MCF 10A (cell line): ENCODE measurements at regions not wholly inside any gene's neighbourhood (a gene's known extent, or its start where the extent isn't known, plus 50 kb on each side); places are given as distances from the start of the nearest gene placed in this dataset.

Experiments used
- BruUV-seq: library from RNA; stranded (reverse); fragments of 400-500 nt; replicated peaks from 2 replicates; lab custom pipeline; 2021; lab: Mats Ljungman, UMichigan
- CTCF ChIA-PET: fragments of 300-600 bp; sonication (Branson Sonifier 250); formaldehyde crosslinking; extraction: SDS; loops from one replicate; lab custom pipeline; 2021; ENCODE audit warnings: antibody characterized with exemption, inconsistent platforms; lab: Yijun Ruan, JAX
- POLR2A ChIA-PET: fragments of 300-600, 350-650 bp; sonication (Branson Sonifier 250); formaldehyde crosslinking; extraction: SDS; loops from one replicate; lab custom pipeline; 2020; ENCODE audit warnings: antibody characterized with exemption, inconsistent platforms; lab: Yijun Ruan, JAX
- DNase-seq: peaks from one replicate; pipeline ENCODE4 v3.0.0-alpha.2; 2018; ENCODE audit not compliant: unreplicated experiment
- H3K27ac Mint-ChIP-seq: one replicate; pipeline ENCODE4 v1.8.0; 2022; ENCODE audit warnings: mild to moderate bottlenecking, low read depth, mixed read lengths; ENCODE audit not compliant: unreplicated experiment
- H3K27me3 Mint-ChIP-seq: one replicate; pipeline ENCODE4 v1.8.0; 2022; ENCODE audit warnings: mixed read lengths; ENCODE audit not compliant: insufficient read depth, unreplicated experiment
- H3K36me3 Mint-ChIP-seq: one replicate; pipeline ENCODE4 v1.8.0; 2022; ENCODE audit warnings: mild to moderate bottlenecking, moderate library complexity, mixed read lengths; ENCODE audit not compliant: insufficient read depth, unreplicated experiment
- H3K4me1 Mint-ChIP-seq: one replicate; pipeline ENCODE4 v1.8.0; 2022; ENCODE audit warnings: mixed read lengths; ENCODE audit not compliant: insufficient read depth, unreplicated experiment
- H3K4me3 Mint-ChIP-seq: one replicate; pipeline ENCODE4 v1.8.0; 2022; ENCODE audit warnings: mild to moderate bottlenecking, moderate library complexity, mixed read lengths; ENCODE audit not compliant: unreplicated experiment
- H3K9me3 Mint-ChIP-seq: one replicate; pipeline ENCODE4 v1.8.0; 2022; ENCODE audit warnings: mixed read lengths; ENCODE audit not compliant: unreplicated experiment
- intact Hi-C: fragments of 100-400 bp; cut with micrococcal nuclease; formaldehyde crosslinking; loops from 2 replicates; pipeline ENCODE4 v1.14.1; 2022
- TF ChIP-seq, protein P1 (sequence below): fragments of 200-600 bp; IDR thresholded peaks from one replicate; pipeline ENCODE4 v1.8.0; 2022; ENCODE audit warnings: antibody characterized with exemption, mild to moderate bottlenecking; ENCODE audit not compliant: unreplicated experiment

DNA sequence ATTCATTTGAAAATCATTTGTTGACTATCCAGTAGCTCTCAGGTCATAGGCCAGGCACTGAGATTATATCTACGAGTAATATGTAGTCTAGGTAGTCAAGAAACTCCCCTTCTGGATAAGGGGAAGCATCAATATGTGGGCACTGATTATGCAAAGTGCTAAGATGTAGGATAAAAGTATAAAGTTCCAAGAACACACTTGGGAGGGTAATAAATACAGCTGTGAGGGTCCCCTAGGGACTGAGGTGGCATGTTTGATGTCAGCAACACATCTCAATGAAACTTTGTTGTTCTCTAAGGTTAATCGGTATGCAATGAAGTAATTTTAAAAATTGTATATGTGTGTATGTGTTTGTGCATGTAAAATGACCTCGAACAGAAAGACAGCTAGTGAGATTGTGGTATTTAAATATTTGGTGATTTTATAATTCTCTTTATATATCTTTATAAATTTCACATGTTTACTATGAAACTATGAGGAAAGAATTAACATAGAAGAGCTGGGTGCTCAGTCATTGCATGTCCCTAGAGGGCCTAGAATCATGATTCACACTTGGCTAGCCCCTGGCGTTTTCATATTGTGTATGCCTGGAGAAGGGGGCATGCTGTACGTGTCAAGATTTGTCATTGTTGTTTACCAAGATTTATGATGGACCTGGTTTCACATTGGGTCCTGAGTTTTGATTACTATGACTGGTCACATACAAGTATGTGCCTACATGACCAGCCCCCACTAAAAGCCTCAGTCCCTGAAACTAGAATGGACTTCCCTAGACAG is 140.1 kb upstream of the DUSP10 start:
- POLR2A ChIA-PET, result interaction anchor here (0.6 to 1.5 kb wide), 5 partner anchors 9 to 141 kb away, joined by 3 to 5 read pairs (median 3); no protein-coding TSS in a partner anchor

DNA sequence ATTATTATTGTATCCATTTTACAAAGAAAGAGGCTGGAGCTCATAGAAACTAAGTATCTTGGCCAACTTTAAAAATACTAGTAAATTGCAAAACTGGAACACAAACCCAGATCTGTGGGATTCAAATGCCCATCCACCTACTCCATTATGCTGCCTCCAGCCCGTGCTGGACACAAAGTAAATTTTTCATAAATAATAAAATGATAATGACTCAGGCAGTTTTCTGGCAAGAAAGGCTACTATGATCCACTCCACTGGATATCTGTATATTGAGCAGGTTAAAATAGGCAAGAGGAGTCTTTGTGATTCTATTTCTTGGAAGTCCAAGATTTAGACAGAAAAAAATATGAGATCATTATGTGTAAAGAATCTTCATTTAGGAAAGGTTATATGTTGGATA is 138.3 kb upstream of the DUSP10 start:
- DNase-seq, result peak; percentile 36
- ChIA-PET POLR2A (interaction anchor here (0.6 to 4.0 kb wide), 4 partner anchors 12 to 25 kb away, joined by 3 to 24 read pairs (median 8); no protein-coding TSS in a partner anchor), CTCF (interaction anchor here (0.7 kb wide), 1 partner anchor 1210 kb away, joined by 3 read pairs; no protein-coding TSS in a partner anchor)
- no peaks in the 10 kb centered on the region for H3K27me3 Mint-ChIP-seq
- H3K4me3 Mint-ChIP-seq, result no peak overlapping the region
- intact Hi-C loops, result no loop called here
- H3K36me3 Mint-ChIP-seq, result no peaks in the 10 kb centered on the region
- peaks cover 11% of the 10 kb centered on the region for H3K4me1 Mint-ChIP-seq
- H3K27ac Mint-ChIP-seq, result no peak overlapping the region
- TF ChIP-seq, protein P1, sequence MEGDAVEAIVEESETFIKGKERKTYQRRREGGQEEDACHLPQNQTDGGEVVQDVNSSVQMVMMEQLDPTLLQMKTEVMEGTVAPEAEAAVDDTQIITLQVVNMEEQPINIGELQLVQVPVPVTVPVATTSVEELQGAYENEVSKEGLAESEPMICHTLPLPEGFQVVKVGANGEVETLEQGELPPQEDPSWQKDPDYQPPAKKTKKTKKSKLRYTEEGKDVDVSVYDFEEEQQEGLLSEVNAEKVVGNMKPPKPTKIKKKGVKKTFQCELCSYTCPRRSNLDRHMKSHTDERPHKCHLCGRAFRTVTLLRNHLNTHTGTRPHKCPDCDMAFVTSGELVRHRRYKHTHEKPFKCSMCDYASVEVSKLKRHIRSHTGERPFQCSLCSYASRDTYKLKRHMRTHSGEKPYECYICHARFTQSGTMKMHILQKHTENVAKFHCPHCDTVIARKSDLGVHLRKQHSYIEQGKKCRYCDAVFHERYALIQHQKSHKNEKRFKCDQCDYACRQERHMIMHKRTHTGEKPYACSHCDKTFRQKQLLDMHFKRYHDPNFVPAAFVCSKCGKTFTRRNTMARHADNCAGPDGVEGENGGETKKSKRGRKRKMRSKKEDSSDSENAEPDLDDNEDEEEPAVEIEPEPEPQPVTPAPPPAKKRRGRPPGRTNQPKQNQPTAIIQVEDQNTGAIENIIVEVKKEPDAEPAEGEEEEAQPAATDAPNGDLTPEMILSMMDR, result no peak
- BruUV-seq, result no TSS peak
- no peaks in the 10 kb centered on the region for H3K9me3 Mint-ChIP-seq

More for the DNA sequence above, 140.1 kb upstream of the DUSP10 start:
- H3K9me3 Mint-ChIP-seq, result no peaks in the 10 kb centered on the region
- no peaks in the 10 kb centered on the region for H3K36me3 Mint-ChIP-seq
- intact Hi-C loops, result no loop called here
- no peak overlapping the region for H3K4me3 Mint-ChIP-seq
- no peaks in the 10 kb centered on the region for H3K27me3 Mint-ChIP-seq
- BruUV-seq, result no TSS peak
- TF ChIP-seq, protein P1, result no peak
- DNase-seq, result peak; percentile 59
- peaks cover 27% of the 10 kb centered on the region for H3K4me1 Mint-ChIP-seq
- CTCF ChIA-PET, result interaction anchor here (0.6 to 1.0 kb wide), 3 partner anchors 13 to 89 kb away, joined by 3 read pairs; no protein-coding TSS in a partner anchor
- H3K27ac Mint-ChIP-seq, result no peak overlapping the region

DNA sequence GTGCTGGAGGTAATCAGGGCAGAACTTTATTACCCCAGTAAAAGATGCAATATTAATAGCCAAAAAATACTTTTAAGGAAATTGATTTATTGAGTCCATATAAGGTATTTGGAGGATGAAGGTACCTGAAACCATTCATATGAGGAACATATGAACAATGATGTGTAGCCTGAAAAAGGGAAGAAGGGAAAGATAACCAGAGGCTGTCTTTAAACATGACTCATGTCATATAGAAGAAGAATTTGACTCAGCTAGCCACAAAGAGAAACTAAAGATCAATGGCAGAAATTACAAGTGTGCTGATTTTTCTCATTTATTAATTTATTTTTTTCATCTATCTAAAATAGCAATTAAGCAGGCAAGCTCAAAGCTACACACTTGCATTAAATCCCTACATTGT is 136.2 kb upstream of the DUSP10 start:
- no peak overlapping the region for H3K4me3 Mint-ChIP-seq
- no peak overlapping the region for H3K27ac Mint-ChIP-seq
- TF ChIP-seq, protein P1, result no peak
- peaks cover 11% of the 10 kb centered on the region for H3K4me1 Mint-ChIP-seq
- H3K9me3 Mint-ChIP-seq, result no peaks in the 10 kb centered on the region
- no TSS peak for BruUV-seq
- ChIA-PET POLR2A (interaction anchor here (1.0 to 4.0 kb wide), 5 partner anchors 9 to 136 kb away, joined by 4 to 24 read pairs (median 4); partner anchors contain the start of gene DUSP10), CTCF (interaction anchor here (1.2 to 1.6 kb wide), 4 partner anchors 14 to 577 kb away, joined by 3 to 7 read pairs (median 4); no protein-coding TSS in a partner anchor)
- DNase-seq, result no peak
- no peaks in the 10 kb centered on the region for H3K36me3 Mint-ChIP-seq
- intact Hi-C loops, result no loop called here
- no peaks in the 10 kb centered on the region for H3K27me3 Mint-ChIP-seq

DNA sequence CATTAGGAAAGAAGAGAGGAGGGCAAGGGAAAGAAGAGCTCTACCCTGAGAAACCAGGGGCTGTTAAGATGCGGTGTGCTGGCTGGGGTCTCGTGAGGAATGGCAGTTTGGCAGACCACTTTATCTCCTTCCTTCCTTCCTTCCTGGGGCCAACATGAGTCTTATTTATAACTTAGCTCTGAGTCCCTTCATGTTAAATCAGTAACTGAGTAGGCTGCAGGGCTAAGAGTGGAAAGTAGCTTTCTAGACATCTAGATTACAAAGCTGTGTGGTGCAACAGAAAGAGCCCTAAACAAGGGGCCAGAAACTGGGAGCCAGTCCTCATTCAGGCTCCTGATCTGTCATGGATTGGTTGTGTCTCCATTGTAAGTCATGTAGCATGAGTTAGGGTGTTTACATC is 135.4 kb upstream of the DUSP10 start:
- Mint-ChIP-seq H3K36me3 (no peaks in the 10 kb centered on the region), H3K27ac (no peak overlapping the region), H3K4me1 (peaks cover 11% of the 10 kb centered on the region), H3K27me3 (no peaks in the 10 kb centered on the region), H3K9me3 (no peaks in the 10 kb centered on the region), H3K4me3 (no peak overlapping the region)
- DNase-seq, result no peak
- TF ChIP-seq, protein P1, result no peak
- no TSS peak for BruUV-seq
- POLR2A ChIA-PET, result interaction anchor here (1.0 to 4.0 kb wide), 5 partner anchors 9 to 107 kb away, joined by 3 to 24 read pairs (median 6); no protein-coding TSS in a partner anchor
- CTCF ChIA-PET, result interaction anchor here (0.6 to 4.4 kb wide), 6 partner anchors 9 to 577 kb away, joined by 3 to 29 read pairs (median 4); no protein-coding TSS in a partner anchor
- intact Hi-C loops, result no loop called here
